GM13976 (cell line): ENCODE measurements at regions not wholly inside any gene's neighbourhood (a gene's known extent, or its start where the extent isn't known, plus 50 kb on each side); places are given as distances from the start of the nearest gene placed in this dataset.

Experiments
- DNase-seq: peaks from one replicate; pipeline ENCODE4 v3.0.0; 2012; ENCODE audit warnings: low spot score
- in situ Hi-C: fragments of 300-500 bp; cut with MboI; formaldehyde crosslinking; loops from one replicate; pipeline ENCODE4 v1.12.0; 2022; ENCODE audit warnings: low sequenced_read_pairs, mixed read lengths, inconsistent platforms; ENCODE audit not compliant: unreplicated experiment
- TF ChIP-seq, protein P1 (sequence below): IDR thresholded peaks from 2 replicates; pipeline ENCODE4 v1.5.1; 2012; ENCODE audit warnings: borderline replicate concordance, mild to moderate bottlenecking; ENCODE audit not compliant: insufficient read depth; ENCODE audit errors: extremely low read depth, missing control alignments, control extremely low read depth

DNA sequence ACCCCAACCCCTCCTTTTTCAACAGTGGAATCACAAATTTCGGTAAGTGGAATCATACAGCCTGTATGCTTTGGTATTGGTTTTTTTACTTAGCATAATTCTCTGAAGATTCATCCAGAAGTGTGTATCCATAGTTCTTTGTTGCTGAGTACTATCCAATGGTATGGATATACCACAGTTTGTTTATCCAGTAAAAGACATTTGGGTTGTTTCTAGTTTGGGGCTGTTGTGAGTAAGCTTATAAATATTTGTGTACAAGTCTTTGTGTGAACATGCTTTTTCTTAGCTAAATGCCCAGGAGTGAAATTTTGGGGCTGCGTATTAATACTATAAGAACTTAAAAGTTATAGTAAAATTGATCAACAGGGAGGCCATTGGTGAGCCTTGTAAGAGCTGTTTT, 57.5 kb upstream of the GC start:
- TF ChIP-seq, protein P1, sequence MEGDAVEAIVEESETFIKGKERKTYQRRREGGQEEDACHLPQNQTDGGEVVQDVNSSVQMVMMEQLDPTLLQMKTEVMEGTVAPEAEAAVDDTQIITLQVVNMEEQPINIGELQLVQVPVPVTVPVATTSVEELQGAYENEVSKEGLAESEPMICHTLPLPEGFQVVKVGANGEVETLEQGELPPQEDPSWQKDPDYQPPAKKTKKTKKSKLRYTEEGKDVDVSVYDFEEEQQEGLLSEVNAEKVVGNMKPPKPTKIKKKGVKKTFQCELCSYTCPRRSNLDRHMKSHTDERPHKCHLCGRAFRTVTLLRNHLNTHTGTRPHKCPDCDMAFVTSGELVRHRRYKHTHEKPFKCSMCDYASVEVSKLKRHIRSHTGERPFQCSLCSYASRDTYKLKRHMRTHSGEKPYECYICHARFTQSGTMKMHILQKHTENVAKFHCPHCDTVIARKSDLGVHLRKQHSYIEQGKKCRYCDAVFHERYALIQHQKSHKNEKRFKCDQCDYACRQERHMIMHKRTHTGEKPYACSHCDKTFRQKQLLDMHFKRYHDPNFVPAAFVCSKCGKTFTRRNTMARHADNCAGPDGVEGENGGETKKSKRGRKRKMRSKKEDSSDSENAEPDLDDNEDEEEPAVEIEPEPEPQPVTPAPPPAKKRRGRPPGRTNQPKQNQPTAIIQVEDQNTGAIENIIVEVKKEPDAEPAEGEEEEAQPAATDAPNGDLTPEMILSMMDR, result no peak
- no peak for DNase-seq
- in situ Hi-C loops, result no loop called here

DNA sequence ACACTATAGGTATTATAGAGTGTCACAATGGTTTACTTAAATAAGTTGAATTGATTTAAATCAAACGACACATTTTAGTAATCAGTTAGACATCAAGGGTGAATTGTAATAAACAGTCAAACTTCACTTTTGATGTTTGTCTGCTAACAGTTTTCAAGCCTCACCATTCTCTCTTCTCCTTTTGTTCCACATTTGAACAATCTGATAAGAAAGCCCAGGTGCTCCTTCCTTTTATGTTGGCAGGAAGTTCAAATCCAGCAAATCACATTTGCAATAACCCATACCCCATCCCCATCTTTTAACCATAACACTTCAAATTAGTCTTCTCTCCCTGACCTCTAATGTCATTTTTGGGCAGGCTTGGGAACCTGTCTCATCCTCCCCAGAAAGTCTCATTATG, 63.4 kb upstream of the GC start:
- in situ Hi-C loops, result no loop called here
- TF ChIP-seq, protein P1, result no peak
- no peak for DNase-seq

DNA sequence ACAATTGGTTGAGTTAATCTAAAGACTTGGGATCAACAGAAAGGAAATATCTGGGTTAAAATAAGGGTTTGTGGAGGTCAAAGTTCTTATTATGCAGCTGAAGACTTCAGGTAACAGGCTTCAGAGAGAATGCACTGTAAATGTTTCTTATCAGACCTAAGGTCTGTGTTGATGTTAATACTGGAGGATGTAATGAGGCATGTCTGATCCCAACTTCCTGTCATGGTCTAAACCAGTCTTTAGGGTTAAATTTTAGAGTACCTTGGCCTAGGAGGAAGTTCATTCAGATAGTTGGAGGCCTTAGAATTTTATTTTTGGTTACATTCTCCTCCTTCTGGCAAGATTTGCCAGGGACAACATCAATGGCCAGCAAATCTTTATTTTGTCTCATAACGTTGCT, 72.1 kb upstream of the GC start:
- TF ChIP-seq, protein P1, result no peak
- in situ Hi-C loops, result no loop called here
- DNase-seq, result no peak

DNA sequence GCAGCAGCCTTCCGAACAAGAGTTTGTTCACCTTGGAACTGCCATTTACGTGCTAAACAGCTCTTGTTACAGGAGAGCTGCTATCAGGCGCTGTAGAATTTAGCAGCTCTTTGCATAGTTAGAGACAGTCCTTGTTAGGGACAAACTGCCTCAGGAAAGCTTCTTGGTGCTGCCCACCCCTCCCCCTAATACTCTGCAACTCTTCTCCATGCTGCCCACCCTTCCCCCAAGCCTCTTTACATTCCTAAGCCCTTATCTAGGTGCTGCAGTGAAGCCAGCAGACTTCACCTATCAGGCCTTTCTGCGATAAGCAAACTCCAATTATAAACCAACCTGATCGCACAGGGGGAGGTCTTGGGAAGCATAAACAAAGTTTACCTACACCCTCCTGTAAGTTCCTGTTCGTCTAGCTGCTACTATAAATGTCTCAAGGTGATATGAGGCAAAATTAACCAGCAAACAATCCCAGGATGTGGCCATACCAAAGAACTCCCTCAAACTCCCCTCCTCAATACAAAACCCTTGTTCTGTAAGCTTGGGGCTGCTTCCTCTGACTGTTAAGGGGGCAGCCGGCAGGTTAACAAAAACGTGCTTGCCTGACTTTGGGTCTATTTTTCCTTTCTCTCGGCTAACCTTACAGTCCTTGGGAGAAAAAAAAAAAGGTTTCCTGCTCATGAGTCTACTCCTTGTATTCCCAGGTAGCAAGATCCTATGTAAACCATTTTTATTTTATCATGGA, 74.0 kb upstream of the GC start:
- in situ Hi-C loops, result no loop called here
- TF ChIP-seq, protein P1, result no peak
- no peak for DNase-seq

DNA sequence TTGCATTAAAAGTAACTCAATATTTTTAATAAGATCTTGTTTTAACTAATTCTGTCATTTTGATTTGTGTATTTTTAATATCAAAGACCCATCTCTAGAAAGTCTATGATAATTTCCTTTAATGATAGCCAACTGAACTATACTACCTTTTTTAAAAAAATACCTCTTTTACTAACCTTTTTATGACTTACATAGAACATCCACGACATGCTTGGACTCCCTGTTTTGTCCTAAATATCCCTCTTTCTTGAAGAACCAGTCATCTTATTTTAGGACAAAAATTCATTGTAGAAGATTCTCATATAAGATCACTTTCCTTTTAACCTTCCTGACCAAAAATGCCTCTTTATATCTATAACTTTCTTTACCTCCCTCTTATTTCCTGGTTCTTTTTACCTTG, 76.8 kb upstream of the GC start:
- DNase-seq, result no peak

DNA sequence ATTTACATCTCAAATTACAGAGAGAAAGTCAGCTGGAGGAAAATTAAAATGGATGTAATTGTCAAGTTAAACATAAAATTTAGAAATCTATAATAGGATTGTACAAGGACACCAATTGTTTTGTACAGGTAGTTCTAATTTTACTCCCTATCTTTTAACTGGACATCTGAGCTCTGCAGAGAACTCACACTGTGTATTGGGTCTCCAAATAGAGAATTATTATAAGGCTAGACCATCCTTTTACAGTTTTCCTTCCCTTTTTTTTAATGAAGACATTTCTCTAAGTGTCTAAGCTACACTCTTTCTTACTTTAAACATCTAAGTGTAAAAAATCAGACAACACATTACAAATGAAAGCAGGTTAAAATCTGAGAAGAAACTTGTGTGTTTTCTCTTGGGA, 78.4 kb upstream of the GC start:
- TF ChIP-seq, protein P1, result no peak
- no peak for DNase-seq
- in situ Hi-C loops, result no loop called here

More for the DNA sequence above, 76.8 kb upstream of the GC start:
- TF ChIP-seq, protein P1, result no peak
- in situ Hi-C loops, result no loop called here
